NCI-H1048 (cell line): ENCODE measurements at regions not wholly inside any gene's neighbourhood (a gene's known extent, or its start where the extent isn't known, plus 50 kb on each side); places are given as distances from the start of the nearest gene placed in this dataset.
"Not testable (repeated sequence)": the region's sequence is repeated elsewhere in the genome, so short reads cannot be mapped to it uniquely, and the experiment has no call there.

Experiments
- DNase-seq: peaks from one replicate; lab custom pipeline; 2025; lab: John Stamatoyannopoulos, UW

DNA sequence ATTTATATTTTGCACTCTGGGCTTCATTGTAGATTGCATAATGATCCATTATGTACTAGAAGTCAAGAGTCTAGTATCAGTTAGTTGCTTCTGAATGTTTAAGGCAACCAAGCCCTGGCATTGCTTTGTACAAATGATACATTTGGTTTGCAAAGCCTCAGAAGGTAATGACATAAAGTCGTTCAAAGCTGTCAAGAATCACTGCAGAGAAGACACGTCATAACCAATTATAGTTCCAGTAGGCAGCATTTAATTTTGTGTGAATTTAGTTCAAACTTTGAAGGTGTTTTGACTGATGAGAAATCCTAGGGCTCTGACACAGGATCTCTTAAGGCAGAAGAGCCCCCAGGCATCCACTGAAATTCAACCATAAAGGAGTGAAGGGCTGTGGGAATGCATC, 163.0 kb upstream of the KRR1 start:
- DNase-seq, result no peak

DNA sequence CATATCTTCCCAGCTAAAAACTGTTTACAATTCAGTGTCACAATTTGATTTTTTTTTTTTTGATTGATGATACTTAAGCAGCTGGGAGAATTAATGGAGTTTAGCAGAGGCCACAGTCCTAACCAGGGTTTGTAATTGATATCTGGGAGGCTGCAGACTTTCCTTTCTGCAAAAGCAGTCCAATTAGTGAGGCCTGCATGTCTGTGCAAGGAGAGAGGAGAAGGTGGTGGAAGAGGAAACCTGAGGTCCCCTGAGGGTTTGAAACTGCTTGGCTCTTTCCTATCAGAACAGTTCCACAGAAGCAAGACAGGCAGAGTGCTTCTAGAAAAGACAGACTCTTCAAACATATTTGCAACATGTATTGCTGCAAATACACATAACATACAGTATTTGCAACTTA, 160.8 kb upstream of the KRR1 start:
- DNase-seq, result no peak

DNA sequence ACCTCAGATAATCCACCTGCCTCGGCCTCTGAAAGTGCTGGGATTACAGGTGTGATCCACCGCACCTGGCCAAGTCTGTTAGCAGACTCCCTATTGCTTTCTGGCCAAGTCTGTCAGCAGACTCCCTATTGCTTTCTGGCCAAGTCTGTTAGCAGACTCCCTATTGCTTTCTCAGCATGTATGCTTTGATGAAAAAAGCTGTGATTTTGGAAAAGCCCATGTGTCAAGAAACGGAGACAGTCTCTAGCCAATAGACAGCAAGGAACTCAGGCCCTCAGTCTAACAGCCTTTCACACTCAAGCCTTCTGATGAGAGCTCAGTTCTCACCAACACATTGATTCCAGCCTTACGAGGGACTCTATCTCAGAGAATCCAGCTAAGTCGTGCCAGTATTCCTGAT, 158.8 kb upstream of the KRR1 start:
- DNase-seq, result no peak

DNA sequence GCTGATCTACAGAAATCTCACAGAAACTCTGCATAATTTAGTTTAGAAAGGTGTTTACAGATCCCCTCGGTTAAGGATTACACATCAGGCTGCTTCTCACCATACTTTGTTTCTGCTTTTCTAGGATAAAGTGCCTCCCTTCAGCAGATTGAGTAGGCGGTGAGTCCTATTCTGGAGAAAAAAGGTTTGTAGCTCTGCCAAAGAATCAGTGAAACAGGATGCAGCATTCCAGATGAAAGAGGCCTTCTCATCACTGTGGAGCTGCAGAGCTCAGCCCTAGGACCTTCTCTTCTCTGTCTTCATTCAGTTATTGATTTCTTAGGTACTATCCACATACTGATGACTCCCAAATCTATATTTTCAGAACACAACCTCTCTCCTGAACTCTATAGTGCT, 155.5 kb upstream of the KRR1 start:
- DNase-seq, result no peak

DNA sequence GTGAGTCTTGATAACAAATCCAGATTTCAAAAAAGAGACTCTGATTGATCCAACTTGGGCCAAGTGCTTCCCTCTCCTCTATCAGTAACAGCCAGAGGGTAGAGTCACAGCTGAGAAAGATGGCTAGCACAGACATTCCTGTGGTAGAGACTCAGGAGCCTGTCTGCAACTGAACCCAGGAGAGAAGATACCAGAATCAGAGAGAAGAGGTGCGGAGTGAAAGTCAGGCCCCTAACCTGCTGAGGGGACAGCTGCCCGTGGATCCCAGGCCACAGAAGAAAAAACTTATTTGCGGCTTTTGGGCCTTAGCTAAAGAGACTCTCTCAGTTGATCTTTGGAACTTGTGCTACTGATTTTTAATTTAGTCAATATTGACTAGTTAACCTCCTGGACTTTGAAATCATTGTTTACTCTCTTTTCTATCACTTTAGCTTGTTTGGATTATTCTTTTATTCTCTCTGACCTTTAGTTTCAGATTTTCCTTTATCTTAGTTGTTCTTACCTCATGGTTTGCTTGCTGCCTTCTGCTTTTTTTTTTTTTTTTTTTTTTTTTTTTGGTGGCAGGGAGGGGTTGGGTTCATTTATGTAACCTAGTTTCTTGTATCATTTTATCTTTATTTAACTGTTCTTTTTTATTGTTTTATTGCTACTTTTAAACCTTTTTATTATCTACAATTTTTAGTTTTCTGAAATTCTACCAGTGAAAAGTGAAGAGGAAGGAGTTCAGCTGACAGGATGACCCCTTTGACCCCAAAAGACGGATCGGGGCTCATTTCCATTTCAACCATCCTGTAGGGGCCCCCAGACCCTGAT, 154.9 kb upstream of the KRR1 start:
- DNase-seq, result no peak

DNA sequence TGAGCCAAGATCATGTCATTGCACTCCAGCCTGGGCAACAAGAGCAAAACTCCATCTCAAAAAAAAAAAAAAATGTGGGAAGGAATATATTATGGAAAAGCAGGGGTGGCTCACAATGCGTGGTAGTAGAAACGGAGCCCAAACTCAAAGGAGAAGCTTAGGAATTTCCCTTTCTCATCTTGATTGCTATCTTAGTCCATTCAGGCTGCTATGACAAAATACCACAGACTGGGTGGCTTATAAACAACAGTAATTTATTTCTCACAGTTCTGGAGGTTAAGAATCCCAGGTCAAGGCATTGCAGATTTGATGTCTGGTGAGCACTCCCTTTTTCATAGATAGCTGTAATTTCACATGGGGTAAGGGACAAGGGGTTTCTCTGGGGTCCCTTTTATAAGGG, 153.8 kb upstream of the KRR1 start:
- no peak for DNase-seq

DNA sequence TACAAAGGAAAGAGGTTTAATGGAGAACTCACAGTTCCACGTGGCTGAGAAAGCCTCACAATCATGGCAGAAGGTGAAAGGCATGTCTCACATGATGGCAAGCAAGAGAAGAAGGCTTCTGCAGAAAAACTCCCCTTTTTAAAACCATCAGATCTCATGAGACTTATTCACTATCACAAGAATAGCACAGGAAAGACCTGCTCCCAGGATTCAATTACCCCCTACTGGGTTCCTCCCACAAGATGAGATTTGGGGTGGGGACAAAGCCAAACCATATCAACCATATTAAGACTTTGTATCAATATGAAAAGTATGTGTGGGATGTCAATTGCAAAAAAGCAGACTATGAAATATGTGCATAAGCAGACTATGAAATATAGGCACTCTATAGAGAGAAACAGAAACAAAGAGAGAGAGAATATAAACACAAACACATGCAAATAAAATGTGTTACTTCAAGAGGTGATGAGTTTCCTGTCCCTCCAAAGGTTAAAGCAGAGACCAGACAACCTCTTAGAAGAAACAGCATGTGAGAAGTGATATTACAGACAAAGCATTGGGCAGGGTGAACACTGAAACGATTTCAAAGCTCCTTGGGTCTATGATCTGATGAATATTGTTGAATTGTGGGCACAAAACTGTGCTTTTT, 151.2 kb upstream of the KRR1 start:
- DNase-seq, result no peak

DNA sequence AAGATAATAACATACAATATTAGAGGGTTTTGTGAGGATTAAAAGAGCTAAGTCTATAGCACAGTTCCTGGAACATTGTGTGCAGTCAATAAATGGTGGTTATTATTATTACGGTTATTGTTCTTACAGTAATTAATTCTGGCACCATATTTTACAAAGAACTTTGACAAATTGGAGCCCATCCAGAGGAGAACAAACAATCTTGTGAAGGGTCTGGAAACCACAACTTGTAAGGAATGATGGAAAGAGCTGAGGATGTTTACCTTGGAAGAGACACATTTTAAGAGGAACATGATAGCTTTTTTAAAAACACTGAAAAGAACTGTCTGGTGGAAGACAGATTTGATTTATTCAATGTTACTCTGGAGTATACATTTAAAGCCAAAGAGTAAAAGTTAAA, 150.5 kb upstream of the KRR1 start:
- DNase-seq, result no peak

DNA sequence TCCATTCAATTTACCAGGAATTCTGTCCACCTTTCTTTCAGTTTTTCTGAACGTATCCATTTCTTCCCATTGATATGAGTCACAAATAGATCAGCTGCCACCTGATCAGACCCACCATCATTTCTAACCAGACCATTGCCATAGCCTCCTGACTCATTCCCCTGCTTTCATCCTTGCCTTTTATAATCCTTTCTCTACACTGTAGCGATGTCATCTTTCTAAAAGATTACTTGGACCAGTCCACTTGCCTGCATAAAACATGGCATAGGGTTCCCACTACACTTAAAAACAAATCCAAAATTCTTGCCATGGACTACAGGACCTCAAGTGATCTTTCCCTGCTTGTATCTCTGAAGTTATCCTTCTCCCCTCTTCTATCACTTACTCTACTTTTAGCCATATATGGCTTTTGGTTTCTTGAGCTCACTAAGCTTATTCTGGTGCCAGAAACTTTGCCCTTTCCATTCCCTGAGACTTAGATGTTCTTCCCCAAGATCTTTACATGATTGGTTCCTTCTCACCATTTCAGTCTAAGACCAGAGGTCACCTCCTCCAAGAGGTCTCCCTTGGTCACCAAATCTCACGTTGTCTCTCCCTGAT, 149.5 kb upstream of the KRR1 start:
- no peak for DNase-seq

DNA sequence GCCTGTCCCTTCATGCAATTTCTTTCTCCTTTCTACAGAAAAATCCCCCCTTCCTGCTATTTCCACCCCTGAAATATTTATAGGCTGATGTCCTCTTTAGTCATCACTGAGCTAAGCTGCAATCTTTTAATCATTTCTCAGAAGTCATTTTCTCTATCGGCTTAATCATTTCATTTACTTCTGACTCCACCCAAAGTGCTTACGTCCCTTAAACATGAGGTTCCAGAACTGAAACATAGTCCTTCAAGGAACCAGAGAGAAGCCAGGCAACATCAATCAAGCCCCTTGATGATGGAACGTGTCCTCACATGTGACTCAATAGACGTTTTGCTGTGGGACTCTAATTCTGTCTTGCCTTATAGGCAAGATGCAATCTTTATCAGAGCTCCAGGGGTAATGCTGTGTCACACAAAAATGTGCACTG, 148.7 kb upstream of the KRR1 start:
- no peak for DNase-seq

DNA sequence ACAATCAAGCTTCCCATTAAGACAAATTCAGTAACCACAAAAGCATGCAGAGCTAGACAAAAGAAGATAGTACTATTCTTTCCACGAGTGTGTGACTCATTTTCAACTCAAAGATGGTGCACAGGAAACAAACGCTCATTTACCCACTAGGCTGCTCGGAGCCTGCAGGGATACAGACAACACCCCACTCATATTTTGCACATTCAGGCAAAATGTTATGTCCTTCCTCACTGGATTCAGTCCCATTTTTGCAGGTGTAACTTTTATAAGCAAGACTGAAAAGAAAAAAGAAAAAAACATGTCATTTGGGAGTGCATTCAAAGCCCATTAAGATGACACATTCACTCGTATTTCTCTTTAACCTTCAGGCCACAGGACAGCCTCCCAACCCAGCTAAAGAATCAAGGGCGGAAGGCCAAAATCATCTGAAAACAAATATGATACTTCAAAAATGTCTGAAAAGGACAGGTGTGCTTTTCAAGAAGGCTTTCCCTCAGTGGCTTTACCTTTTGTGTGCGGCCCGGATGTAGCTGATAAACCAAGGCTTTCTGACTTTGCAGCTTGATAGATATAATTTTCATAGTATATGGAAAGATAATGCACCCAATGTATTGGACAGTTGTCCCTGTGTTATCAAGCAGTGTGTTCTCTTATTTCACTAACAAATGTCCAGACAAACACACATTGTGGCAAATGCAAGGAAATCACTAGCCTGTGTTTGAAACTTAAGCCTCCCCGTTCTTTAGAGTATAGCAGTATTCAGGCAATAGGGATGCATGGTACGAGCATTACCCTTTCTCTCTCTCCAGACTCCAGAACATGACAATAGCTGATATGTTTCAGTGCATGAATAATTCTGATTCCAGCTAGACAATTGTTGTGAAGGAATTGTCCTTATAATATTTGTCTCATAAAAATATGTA, 147.8 kb upstream of the KRR1 start:
- DNase-seq, result no peak

DNA sequence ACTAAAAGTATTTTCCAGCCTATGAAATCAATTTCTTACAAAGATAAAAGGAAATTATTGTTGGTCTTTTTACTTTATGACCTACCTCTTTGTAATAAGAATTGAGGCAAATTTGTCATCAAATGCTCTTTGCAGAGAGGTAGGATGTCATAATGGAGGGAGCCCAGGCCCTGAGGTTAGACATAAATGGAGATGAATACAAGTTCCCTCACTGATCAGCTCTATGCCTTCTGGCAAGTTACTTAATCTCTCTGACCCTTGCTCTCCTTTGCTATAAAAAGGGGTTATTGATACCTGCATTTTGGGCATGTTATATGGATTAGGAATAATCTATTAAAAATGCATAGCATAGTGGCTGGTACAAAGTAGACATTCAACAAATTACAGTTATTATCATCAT, 146.9 kb upstream of the KRR1 start:
- DNase-seq, result no peak

DNA sequence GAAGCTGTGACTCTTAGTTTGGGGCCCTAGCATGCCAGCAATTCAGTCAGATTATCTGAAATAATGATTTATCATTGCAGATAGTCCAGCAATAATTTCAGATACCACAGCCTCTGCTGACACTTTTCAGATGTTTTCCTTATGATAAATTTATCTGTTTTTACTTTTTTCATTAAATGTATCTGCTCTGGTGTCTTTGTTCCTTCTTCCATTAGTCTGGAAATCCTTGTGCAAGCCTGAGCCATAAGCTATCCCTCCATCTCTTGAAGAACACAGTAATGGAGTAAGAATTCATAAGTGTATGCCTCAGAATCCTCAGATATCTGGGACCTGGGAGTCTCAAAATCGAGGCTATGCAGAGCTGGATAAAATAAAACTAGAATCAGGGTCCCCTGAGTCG, 146.4 kb upstream of the KRR1 start:
- no peak for DNase-seq

DNA sequence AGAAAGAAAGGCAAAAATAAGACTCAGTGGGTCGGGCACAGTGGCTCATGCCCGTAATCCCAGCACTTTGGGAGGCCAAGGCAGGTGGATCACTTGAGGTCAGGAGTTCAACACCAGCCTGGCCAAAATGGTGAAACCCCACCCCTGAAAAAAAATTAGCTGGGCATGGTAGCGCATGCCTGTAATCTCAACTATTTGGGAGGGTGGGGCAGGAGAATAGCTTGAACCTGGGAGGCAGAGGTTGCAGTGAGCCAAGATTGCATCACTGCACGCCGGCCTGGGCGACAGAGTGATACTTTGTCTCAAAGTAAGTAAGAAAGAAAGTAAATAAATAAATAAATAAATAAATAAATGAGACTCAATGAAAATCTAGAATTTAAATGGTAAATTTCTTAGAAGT, 145.9 kb upstream of the KRR1 start:
- not testable (repeated sequence) for DNase-seq

DNA sequence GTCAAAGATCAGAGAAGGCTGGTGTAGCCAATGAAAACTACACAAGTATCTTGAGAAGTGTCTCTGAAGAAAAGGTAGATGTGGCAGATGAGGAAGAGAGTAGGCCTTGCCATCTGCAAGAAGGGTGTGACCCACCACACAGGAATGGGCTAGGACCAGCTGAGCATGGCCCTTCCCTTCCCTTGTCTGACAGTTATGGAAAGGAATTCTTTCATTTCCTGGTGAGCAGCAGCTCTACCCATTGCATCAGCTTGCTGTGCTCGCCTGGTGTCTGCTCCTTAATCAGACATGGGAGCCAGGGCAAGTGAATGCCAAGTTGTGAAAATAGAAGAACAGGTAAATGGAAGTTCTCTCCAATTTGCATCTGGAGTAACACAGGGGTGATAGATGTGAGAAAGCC, 145.2 kb upstream of the KRR1 start:
- DNase-seq, result no peak

DNA sequence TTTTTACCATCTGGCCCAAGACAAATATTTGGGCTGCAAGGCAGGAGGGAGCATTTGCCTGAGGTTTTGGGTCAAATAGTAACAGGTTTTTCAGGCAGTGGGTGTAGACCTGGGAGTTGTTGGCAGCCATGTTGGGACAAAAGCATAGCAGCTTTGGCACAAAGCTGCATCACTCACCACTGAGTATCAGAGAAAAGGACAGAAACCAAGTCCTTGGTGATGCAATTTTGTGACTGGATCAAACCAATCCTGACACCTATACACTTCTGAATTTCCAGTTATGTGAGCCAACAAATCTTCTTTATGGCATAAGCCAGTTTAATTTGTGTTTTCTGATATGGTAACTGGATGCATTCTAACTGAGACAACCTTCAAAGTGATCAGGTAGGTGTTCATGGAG, 144.8 kb upstream of the KRR1 start:
- no peak for DNase-seq

DNA sequence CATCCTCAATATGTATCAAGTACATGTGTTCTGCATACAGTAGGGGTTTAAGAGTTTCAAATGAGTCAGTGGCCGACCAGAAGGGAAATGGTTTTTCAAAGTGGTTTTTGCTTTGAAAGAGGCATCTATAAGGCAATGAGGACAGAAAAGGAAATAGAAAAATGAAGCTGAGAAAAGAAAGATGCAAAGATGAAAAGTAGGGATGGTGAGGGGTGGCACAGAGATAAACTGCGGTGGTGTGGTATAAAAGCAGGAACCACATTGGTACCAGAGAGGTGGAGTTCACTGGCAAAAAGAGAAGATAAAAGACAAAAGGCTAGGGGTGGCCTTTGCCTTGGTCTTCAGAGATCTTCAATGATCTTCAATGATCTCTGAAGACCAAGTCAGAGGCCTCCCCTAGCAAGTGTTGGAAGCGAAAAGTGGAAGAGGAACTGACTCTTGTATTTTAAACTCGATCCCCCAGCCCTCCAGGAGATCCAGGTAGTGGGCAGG, 144.0 kb upstream of the KRR1 start:
- DNase-seq, result no peak

DNA sequence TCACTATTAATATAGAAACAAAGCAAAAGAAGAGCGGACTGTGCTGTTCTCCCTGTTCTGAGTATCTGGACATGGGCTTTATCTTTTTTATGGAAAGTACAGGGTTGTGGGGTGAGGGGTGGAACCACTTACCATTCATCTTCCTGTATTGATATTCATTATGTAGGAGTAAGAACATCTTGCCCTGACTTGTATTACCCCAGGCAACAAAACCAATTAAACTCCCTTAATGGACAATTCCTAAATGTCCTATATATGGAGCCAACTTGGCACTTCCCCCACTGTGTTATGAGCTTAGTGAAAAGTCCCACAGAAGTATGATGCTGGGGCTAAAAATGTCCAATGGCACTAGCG, 139.9 kb upstream of the KRR1 start:
- no peak for DNase-seq

DNA sequence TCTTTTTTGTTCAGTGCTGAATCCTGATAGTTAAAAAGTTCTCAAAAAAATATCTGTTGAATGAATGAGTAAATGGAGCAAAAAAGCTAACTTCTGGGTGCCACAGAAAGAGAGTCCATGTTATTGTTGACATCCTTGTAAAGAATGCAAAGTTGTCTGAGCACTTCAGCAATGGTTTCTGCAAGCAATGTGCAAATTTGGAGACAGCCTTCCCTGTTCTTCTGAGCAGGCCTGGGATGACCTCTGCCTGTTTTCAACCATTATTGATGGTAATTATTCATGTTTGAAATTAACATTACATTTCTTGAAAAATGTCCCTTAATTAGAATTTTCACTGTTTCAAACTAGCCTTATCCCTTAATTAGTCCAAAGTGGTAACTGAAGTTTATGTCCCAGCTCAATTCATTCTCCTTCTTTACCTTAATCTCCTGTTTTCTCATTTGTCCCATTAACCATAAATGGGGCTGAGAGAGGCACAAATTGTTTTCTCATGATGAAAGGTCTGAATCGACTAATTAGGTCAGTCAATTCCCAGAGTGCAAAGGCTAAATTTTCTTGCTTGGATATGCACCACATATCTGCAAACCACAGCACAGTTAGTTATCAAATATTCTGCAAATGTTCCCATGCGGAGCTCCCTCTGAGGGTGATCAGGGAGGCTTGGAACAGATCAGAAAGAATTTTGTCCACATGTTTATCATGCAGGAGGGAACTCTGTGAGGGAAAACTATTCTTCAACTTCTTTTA, 139.4 kb upstream of the KRR1 start:
- no peak for DNase-seq

DNA sequence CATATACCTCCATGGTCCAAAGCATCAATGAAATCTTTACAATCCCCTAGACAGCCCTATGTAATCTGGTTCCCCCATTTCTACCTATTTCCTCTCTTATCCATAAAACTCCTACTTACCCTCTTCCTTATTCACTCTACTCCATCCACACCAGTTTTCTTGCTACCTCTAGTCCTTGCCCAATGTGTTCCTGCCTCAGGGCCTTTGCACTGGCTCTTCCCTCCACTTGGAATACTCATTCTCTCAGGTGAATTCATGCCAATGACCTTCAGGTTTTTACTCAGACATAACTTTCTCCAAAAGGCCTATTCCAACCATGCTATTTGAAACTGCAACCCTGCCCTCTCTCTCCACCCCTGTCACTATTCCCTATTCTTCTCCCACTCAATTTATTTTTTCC, 138.7 kb upstream of the KRR1 start:
- DNase-seq, result no peak

DNA sequence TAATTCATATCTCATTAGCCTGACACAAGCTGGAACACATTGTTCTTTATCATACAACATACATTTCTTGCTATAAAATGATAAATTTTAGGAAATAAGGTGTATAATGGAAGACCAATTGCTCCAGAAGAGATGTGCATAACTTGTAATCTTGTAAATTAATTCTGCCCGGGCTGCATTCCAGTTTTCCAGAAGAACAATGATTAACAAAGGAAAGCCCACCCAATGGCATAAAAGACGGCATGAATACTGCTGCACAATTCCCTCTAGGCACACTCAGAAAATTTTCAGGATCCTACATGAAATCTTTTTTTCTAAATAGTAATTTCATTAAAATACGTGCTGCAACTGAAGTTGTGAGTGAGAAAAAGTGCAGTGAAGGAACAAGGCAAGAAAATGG, 137.4 kb upstream of the KRR1 start:
- DNase-seq, result no peak
